HFFc6 (cell line): ENCODE measurements at regions not wholly inside any gene's neighbourhood (a gene's known extent, or its start where the extent isn't known, plus 50 kb on each side); places are given as distances from the start of the nearest gene placed in this dataset.

Source experiments
- DNase-seq: peaks from one replicate; pipeline ENCODE4 v3.0.0-alpha.2; 2018
- H3K27ac Mint-ChIP-seq: 2 replicates; pipeline ENCODE4 v1.8.0; 2020; ENCODE audit warnings: mild to moderate bottlenecking, mixed read lengths
- H3K27me3 Mint-ChIP-seq: 2 replicates; pipeline ENCODE4 v1.8.0; 2021; ENCODE audit warnings: mild to moderate bottlenecking, moderate library complexity, mixed read lengths; ENCODE audit not compliant: insufficient read depth
- H3K36me3 Mint-ChIP-seq: 2 replicates; pipeline ENCODE4 v1.8.0; 2021; ENCODE audit warnings: low read depth, mixed read lengths
- H3K4me1 Mint-ChIP-seq: 2 replicates; pipeline ENCODE4 v1.8.0; 2020; ENCODE audit warnings: low read depth, mixed read lengths
- H3K4me3 Mint-ChIP-seq: 2 replicates; pipeline ENCODE4 v1.8.0; 2020; ENCODE audit warnings: mild to moderate bottlenecking, moderate library complexity, mixed read lengths
- H3K9me3 Mint-ChIP-seq: 2 replicates; pipeline ENCODE4 v1.8.0; 2020; ENCODE audit warnings: mild to moderate bottlenecking, mixed read lengths
- TF ChIP-seq, protein P1 (sequence below): fragments of 200-600 bp; sonication (generic); IDR thresholded peaks from 2 replicates; pipeline ENCODE4 v1.5.0; 2021; ENCODE audit warnings: antibody characterized with exemption, mild to moderate bottlenecking

DNA sequence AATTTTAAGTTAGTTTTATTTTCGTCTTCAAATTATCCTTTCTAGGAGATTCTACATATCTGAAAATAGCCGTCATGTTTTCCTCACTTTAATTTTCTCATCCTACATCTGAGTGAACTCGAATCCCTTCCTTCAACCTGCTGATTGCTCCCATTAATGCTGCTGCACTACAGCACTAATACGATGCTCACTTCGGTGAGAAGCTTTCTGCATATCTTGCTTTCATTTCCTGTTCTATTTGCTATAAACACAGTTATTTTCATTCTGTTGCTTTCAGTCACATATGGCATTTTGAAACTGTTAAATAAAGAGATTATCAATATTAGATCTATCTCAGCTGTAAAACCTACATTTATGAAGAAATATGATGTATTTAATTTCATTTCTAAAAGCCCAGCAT is 749.2 kb downstream of the EFNA5 start:
- H3K36me3 Mint-ChIP-seq: no peaks in the 10 kb centered on the region
- H3K4me3 Mint-ChIP-seq: no peak overlapping the region
- H3K9me3 Mint-ChIP-seq: peaks cover 48% of the 10 kb centered on the region
- DNase-seq: no peak
- no peaks in the 10 kb centered on the region; the same call in 1 of the 2 replicates for H3K27me3 Mint-ChIP-seq
- H3K27ac Mint-ChIP-seq: no peak overlapping the region
- TF ChIP-seq, protein P1, sequence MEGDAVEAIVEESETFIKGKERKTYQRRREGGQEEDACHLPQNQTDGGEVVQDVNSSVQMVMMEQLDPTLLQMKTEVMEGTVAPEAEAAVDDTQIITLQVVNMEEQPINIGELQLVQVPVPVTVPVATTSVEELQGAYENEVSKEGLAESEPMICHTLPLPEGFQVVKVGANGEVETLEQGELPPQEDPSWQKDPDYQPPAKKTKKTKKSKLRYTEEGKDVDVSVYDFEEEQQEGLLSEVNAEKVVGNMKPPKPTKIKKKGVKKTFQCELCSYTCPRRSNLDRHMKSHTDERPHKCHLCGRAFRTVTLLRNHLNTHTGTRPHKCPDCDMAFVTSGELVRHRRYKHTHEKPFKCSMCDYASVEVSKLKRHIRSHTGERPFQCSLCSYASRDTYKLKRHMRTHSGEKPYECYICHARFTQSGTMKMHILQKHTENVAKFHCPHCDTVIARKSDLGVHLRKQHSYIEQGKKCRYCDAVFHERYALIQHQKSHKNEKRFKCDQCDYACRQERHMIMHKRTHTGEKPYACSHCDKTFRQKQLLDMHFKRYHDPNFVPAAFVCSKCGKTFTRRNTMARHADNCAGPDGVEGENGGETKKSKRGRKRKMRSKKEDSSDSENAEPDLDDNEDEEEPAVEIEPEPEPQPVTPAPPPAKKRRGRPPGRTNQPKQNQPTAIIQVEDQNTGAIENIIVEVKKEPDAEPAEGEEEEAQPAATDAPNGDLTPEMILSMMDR: no peak
- no peaks in the 10 kb centered on the region for H3K4me1 Mint-ChIP-seq

DNA sequence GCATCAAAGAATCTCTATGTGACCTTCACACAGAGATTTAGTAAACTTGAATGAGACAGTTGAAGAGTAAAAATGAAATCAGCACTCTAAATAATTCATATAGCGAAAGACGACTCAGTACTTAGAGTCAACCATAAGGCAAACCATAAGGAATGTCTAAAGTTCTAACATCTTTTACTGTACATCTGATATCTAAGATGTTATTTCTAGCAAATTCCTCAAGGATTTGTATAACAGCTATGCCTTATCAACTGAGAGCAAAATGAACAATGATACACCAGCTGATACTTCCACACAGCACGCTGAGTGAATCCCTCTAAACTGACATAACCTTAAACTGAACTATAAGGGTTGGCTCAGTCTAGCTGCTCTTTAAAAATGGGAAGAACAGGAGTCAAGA is 760.3 kb downstream of the EFNA5 start:
- Mint-ChIP-seq H3K27me3 (no peaks in the 10 kb centered on the region), H3K4me3 (no peak overlapping the region), H3K4me1 (no peaks in the 10 kb centered on the region), H3K9me3 (peaks cover 35% of the 10 kb centered on the region), H3K36me3 (no peaks in the 10 kb centered on the region), H3K27ac (no peak overlapping the region)
- TF ChIP-seq, protein P1: no peak
- no peak for DNase-seq

DNA sequence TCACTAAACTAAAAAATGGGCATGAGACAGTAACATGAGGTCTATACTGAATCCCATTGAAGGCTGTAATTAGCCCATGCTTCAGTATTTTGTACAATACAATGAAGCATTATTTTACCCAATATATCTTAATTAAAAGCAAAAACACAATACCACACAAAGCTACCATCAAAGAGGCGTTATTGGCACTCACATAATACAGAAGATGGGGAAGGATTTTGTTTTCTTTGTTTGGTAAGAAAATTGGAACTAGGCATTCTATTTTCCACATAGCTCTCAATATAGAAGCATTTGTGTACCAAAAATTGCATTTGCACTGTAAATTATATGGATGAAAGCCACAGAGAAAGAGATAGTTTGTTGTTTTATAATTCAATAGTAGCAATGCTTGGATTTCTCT is 761.0 kb downstream of the EFNA5 start:
- no peak for DNase-seq
- no peak overlapping the region for H3K4me3 Mint-ChIP-seq
- no peaks in the 10 kb centered on the region for H3K27me3 Mint-ChIP-seq
- no peak overlapping the region for H3K27ac Mint-ChIP-seq
- H3K36me3 Mint-ChIP-seq: no peaks in the 10 kb centered on the region
- H3K9me3 Mint-ChIP-seq: peaks cover 32% of the 10 kb centered on the region
- TF ChIP-seq, protein P1: no peak
- no peaks in the 10 kb centered on the region for H3K4me1 Mint-ChIP-seq

DNA sequence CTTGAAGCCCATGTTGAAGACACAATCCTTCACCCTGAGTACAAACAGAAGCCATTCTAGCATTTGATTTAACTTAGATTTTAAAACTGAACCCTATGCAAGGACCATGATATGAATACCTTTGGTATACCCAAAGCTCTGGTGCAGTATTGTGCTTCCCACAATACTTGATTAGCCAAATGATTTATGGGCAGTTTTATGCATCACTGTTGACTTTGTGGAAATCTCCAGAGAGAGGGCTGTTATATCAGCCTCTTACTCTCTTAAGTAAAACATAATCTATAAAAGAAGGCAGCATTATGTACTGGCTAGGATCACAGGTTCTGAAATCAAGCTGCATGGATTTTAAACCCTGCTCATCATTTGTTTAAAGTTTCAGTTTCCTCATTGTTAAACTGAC is 762.8 kb downstream of the EFNA5 start:
- Mint-ChIP-seq H3K27ac (no peak overlapping the region), H3K4me1 (no peaks in the 10 kb centered on the region), H3K27me3 (no peaks in the 10 kb centered on the region), H3K4me3 (no peak overlapping the region), H3K36me3 (no peaks in the 10 kb centered on the region), H3K9me3 (peaks cover 34% of the 10 kb centered on the region)
- TF ChIP-seq, protein P1: no peak
- no peak for DNase-seq

DNA sequence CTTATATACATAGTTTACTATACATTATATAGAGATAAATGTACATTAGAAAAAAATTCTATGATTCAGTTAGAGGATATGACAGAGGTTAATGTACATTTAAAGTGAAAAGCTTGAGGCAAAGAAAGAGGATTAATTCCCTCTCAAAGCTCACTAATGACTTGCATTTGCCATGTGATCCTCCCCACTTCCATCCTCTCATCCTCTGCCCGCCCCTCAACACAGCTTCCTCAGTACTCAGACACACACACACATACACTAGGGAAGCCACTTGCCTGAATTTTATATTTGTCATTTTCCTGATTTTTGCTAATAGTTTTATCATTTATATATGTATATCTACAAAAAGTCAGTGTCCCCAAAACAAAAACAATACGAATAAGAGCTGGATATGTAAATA is 764.5 kb downstream of the EFNA5 start:
- Mint-ChIP-seq H3K4me1 (no peaks in the 10 kb centered on the region), H3K27ac (no peak overlapping the region), H3K36me3 (no peaks in the 10 kb centered on the region), H3K4me3 (no peak overlapping the region), H3K27me3 (no peaks in the 10 kb centered on the region), H3K9me3 (peaks cover 36% of the 10 kb centered on the region)
- no peak for DNase-seq
- TF ChIP-seq, protein P1: no peak

DNA sequence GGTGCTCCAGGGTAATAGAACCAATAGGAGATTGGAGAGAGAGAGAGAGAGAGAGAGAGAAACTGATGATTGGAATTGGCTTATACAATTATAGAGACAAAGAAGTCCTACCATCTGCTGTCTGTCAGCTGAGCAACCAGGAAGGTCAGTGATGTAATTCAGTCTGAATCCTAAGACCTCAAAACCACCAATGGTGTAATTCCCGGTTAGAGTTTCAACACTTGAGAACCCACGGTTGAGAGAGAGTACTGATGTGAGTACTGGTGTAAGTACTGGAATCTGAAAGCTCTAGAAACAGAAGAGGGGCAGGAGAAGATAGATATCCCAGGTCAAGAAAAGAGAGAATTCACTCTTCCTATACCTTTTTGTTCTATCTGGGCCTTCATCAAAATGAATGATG is 775.8 kb downstream of the EFNA5 start:
- TF ChIP-seq, protein P1: no peak
- no peak overlapping the region for H3K4me3 Mint-ChIP-seq
- no peak overlapping the region for H3K27ac Mint-ChIP-seq
- H3K36me3 Mint-ChIP-seq: no peaks in the 10 kb centered on the region
- no peaks in the 10 kb centered on the region for H3K4me1 Mint-ChIP-seq
- H3K9me3 Mint-ChIP-seq: peaks cover 22% of the 10 kb centered on the region
- H3K27me3 Mint-ChIP-seq: no peaks in the 10 kb centered on the region
- no peak for DNase-seq
